ENCODE measurements at regions not wholly inside any gene's neighbourhood (a gene's known extent, or its start where the extent isn't known, plus 50 kb on each side); places are given as distances from the start of the nearest gene placed in this dataset.

GRCh38 chr21:35099310-35099709 is 50.2 kb upstream of the RUNX1 start:
- DNase-seq (ENCODE audit: low read depth in 4 of 4, low spot score in 3 of 4): no peak

Measured in right renal pelvis (tissue), 4 donors.